NCI-H1105 treated with DMSO at 0.1 percent for 48 hours (cell line): ENCODE measurements at regions not wholly inside any gene's neighbourhood (a gene's known extent, or its start where the extent isn't known, plus 50 kb on each side); places are given as distances from the start of the nearest gene placed in this dataset.
A peak's percentile ranks its signal among the peaks of the same experiment; 100 is the strongest.

ENCODE experiments used
- DNase-seq: peaks from one replicate; lab custom pipeline; 2025; lab: John Stamatoyannopoulos, UW

- DNase-seq: no peak
These were observed 413.2 kb downstream of the CDH26 start for GRCh38 chr20:60371384-60371783.

DNA sequence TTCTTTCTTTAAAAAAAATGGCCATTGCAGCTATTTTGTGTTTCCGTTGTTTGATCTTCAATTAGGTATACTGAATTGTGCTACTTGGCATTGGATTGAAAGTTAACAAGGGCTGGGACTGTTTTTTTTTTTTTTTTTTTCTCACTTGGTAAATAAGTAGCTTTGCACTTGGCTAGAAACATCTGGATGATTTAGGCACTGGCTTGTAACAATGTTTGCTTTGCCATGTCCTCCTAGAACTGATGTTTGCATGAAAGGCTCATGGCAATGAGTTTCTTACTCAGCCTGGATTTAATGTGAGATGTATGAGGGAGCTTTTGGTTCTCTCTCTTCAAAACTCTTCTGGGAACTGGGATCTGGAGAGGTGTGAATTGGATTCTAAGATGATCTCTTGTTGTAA is 414.1 kb downstream of the CDH26 start:
- peak; percentile 17 for DNase-seq

DNA sequence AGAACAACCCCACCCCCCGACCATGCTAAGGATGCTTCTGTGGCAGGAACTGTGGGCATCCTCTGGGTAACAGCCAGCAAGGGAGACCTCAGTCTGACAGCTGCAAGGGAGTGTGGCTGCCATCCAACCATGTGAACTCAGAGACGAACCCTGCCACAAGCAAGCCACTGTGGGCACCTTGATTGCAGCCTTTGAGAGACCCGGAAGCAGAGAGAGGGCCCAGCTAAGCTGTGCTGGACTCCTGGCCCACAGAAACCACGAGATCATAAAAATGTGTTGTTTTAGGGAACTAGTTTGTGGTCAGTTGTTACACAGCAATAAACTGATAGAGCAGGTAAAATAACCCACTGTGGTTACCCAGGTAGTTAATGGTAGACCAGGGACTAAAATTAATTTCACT is 414.6 kb downstream of the CDH26 start:
- no peak for DNase-seq

DNA sequence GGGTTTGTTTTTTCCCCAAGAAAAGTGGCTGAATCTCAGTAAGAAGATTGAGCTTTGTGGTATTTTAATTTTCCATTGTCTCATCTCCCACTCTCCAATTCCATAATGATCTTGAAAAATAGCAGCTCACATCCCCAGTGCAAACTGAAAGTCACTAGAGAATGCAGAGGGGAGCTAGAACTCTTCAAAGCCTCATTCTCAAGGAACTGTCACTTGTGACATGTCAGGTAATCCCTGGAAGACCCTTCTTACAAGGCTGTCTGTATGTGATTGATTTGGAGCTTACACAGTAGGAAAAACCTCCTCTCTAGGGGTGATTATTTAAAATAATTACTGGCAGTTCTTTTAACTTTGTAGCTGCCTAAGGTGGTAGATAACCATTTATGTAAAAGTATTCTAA is 420.4 kb downstream of the CDH26 start:
- DNase-seq: no peak

DNA sequence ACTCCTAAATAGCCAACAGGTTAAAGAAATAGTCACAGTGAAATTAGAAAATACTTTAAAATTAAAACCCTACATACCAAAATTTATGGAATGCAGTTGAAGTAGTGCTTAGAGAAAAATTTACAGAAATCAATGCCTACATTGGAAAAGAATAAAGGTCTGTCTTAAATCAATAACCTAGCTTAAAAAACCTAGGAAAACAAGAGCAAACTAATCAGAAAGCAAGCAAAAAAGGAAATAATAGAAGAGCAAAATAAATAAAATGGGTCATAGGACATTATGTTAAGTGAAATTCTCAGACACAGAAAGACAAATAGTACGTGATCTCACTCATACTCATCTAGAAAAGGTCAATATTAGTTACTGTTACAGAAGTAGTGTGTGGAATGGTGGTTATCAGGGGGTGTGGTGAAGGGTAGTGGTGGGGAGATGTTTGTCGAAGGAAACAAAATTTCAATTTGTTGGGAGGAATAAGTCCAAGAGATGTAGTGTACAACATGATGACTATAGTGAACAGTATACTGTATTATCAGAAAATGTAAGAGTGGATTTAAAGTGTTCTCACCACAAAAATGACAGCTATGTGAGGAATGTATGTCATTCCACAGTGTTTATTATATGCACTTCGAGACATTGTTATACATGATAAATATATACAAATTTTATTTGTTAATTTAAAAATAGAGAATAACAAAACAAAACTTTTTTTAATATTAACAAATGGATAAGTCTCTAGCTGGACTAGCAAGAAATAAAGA is 423.6 kb downstream of the CDH26 start:
- DNase-seq: no peak

DNA sequence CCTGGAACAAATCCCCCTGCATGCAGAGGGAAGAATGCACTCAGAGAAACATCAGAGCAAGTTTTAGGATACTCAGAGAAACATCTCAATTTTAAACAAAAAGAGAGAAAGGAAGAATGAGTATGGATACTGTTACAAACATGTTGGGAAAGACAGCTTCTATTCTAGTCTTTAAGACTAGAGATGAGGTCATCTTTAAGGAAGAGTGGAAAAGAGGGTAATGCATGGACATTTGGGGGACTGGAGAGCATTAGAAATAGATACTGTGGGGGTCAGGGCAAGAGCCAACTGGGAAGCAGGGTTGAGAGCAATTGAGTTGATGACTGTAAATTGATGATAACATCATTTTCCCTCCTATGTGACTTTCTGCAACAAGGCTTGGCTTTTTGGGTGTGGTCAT is 431.2 kb downstream of the CDH26 start:
- no peak for DNase-seq

DNA sequence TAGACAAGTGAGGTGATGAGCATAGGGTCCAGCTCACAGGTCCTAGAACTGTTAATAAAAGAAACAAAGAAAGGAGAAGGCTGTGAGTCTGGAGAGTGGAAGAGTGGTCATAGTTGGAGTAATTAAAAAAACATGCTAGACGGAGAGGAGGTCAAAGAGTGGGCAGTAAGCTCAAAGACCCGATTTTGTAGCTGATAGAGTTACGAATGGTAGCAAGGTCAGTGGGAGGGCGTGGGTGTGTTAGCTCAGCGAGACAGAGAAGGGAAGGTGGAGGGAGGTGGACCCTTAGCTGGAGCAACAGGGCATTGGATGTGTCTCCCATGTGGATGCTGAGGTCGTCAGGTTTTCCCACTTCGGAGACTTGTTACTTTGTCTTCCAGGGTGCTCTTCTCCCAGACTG is 431.7 kb downstream of the CDH26 start:
- no peak for DNase-seq

GRCh38 chr20:60395991-60396390 is 437.8 kb downstream of the CDH26 start:
- peak; percentile 71 for DNase-seq

- DNase-seq: no peak
These were observed 442.3 kb downstream of the CDH26 start for GRCh38 chr20:60400567-60400966.

- no peak for DNase-seq
These were observed 444.2 kb downstream of the CDH26 start for GRCh38 chr20:60402189-60403058.

- no peak for DNase-seq
These were observed 445.0 kb downstream of the CDH26 start for GRCh38 chr20:60403105-60403741.

DNA sequence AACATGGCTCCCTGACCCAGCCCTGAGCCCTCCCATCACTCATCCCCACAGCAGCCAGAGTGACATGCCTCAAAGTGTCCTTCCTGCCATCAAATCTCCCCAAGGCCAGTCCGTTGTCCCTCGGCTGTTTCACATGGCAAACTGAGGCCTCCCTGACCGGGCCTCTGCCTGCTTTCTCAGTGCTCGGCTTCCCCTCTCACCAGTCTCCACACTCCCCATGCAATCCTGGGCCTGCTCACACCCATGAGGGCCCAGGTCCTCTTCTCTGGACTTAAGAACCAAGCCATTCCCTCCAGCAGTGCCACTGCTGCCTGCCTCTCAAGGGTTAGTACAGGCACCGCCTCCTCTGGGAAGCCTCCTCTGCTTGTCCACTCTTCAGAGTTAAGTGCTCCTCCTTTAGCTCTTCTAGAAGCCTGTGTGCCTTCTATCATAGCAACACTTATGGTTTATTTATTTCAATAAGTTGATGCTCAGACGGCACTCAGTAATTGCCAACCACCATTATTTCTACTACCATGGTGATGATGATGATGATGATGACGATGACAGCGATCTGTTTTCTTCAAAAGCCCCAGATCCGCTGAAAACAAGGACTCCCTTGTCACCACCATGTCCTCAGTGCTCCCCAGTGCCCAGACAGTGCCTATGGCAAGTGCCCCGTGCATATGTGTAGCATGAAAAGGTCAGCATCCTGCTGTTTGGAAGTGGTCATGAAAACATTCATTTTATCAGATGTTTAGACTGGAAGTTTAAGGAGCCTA is 449.0 kb downstream of the CDH26 start:
- DNase-seq: no peak

DNA sequence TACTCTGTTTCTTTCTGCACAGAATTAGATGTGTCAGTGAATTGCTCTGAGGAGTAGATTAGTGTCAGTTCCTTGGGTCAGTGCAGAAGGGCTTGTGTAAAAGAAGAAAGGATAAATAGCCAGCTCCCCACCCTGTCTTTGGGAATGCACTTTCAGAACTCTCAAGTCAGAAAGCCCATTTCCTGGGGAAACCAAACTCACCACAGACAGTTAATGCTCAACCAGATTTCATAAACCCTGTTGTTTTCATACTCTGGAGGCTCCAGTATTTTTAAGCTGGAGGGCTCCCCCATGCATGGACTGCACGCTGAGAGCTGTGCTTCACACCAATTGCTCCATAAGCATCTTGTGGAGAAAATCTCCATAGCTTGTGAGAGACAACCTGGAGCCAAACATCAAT is 449.7 kb downstream of the CDH26 start:
- DNase-seq: no peak

- DNase-seq: no peak
These were observed 450.2 kb downstream of the CDH26 start for GRCh38 chr20:60408435-60408834.

DNA sequence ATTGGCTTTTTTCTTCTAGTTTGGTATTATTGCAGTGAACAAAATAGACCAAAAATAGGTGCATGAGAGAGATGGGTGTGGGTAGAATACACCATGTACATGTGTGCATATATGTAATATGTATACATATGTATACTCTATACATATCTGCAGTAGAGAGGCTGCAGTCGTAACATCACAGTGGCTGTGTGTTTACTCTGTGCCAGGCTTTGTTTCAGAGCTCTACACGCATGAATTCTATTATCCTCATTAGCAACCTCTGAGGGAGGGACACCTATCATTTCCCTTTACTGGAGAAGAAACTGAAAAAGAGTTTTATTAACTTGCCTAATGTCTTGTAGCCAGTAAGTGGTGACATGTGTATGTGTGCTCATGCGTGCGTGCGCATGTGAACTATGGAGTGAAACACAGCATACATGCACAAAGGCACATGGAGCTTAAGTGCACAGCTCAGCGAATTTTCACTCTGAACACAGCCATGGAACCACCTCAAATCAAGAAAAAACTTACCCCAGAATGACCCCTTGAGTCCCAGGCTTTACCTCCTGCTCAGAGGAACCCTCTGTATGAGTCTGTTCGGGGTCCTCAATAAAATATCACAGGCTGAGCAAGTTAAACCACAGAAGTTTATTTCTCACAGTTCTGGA is 452.5 kb downstream of the CDH26 start:
- DNase-seq: no peak

DNA sequence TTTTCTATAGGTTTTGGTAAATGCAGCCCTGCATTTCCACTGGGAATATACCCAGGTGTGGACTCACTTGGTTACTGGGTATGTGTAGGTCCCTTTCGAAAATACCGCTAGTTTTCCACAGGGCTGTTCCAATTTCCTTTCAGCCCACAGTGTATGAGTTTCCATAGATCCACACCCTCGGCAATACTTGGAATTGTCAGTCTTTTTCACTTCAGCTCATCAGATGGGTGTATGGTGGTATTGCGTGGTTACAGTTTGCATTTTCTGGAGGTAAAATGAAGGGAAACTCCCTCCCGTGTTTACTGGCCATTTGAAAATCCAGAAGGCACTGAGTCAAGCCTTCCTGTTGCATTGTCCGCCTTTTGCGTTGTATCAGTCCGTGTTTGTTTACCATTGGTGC is 453.6 kb downstream of the CDH26 start:
- DNase-seq: no peak

DNA sequence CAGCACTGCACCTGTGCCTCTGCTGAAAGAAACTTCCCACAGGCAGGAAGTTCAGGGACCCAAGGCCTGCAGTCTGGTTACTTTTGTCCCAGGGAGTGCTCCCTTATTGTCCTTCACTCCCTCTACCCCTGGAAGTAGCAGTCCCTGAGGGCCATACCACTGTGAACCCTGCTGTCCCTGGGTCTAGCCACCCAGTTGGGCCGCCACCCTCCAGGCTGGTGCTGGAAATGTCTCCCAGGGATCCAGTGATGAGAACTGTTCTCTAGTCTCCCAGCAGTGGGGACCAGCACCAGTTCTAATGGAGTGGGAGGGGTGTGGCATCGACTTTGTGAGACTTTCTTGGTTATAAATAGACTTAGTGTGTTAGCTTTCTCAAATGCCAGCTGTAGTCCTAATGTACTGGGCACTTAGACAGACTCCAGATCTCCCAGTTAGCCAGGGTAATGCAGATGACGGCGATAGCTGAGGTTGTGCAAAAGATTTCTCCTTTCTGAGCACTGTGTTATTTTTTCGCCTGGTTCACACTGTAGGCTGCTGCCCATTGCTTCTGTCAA is 462.5 kb downstream of the CDH26 start:
- no peak for DNase-seq

- DNase-seq: no peak
These were observed 464.6 kb downstream of the CDH26 start for GRCh38 chr20:60422848-60423247.

- no peak for DNase-seq
These were observed 466.2 kb downstream of the CDH26 start for GRCh38 chr20:60424267-60424902.

DNA sequence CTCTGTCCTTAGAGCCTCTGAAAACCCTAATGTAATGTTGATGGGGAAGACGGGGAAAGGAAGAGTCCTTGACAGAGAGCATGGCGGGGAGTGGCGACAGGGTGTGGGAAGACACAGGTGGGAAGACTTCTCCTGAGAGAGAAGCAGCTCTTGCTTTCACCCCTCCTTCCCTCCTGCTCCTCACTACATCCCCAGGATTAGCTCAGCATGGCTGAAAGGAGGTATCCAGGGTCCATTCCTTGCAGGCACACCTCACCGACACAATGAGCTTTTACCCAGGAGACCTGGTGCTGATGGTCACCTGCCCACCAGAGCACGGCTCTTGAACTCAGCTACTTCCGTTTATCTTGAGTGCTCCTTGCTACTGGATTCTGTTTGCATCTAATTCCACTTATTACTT is 469.3 kb downstream of the CDH26 start:
- no peak for DNase-seq

GRCh38 chr20:60428651-60429050 is 470.4 kb downstream of the CDH26 start:
- no peak for DNase-seq
